Smooth muscle cell (in vitro differentiated cells): ENCODE measurements at regions not wholly inside any gene's neighbourhood (a gene's known extent, or its start where the extent isn't known, plus 50 kb on each side); places are given as distances from the start of the nearest gene placed in this dataset.

ENCODE experiments used
- DNase-seq: peaks from one replicate; lab custom pipeline; 2025; ENCODE audit not compliant: unreplicated experiment; lab: John Stamatoyannopoulos, UW
- H2AFZ ChIP-seq: fragments of 200-600 bp; sonication (generic); 2 replicates; pipeline ENCODE4 v1.6.0; 2016; ENCODE audit warnings: antibody characterized with exemption, low read depth, mild to moderate bottlenecking
- H3F3A ChIP-seq: fragments of 200-600 bp; sonication (generic); 2 replicates; pipeline ENCODE4 v1.6.0; 2017; ENCODE audit warnings: antibody characterized with exemption, low read depth
- H3K27ac ChIP-seq: fragments of 200-600 bp; sonication (generic); 2 replicates; pipeline ENCODE4 v1.5.1; 2016; ENCODE audit warnings: low read depth, mild to moderate bottlenecking
- H3K27me3 ChIP-seq: fragments of 200-600 bp; sonication (generic); 2 replicates; pipeline ENCODE4 v1.6.1; 2016; ENCODE audit warnings: low read depth, mild to moderate bottlenecking
- H3K36me3 ChIP-seq: fragments of 200-600 bp; sonication (generic); 2 replicates; pipeline ENCODE4 v1.5.1; 2016; ENCODE audit warnings: low read depth
- H3K4me1 ChIP-seq: fragments of 200-600 bp; sonication (generic); 2 replicates; pipeline ENCODE4 v1.5.1; 2016; ENCODE audit warnings: low read depth
- H3K4me2 ChIP-seq: fragments of 200-600 bp; sonication (generic); 2 replicates; pipeline ENCODE4 v1.6.0; 2016; ENCODE audit warnings: mild to moderate bottlenecking
- H3K4me3 ChIP-seq: fragments of 200-600 bp; sonication (generic); 2 replicates; pipeline ENCODE4 v1.5.1; 2016; ENCODE audit warnings: mild to moderate bottlenecking
- H3K79me2 ChIP-seq: fragments of 200-600 bp; sonication (generic); 2 replicates; pipeline ENCODE4 v1.6.0; 2016; ENCODE audit warnings: low read depth, mild to moderate bottlenecking
- H3K9ac ChIP-seq: fragments of 200-600 bp; sonication (generic); 2 replicates; pipeline ENCODE4 v1.6.0; 2016; ENCODE audit warnings: low read depth
- H3K9me3 ChIP-seq: fragments of 200-600 bp; sonication (generic); replicated peaks from 2 replicates; pipeline ENCODE4 v1.5.1; 2016; ENCODE audit warnings: low read depth
- H4K20me1 ChIP-seq: fragments of 200-600 bp; sonication (generic); 2 replicates; pipeline ENCODE4 v1.6.0; 2016; ENCODE audit warnings: low read depth
- CTCF ChIP-seq: fragments of 200-600 bp; sonication (generic); IDR thresholded peaks from 2 replicates; pipeline ENCODE4 v1.5.1; 2017; ENCODE audit warnings: borderline replicate concordance, mild to moderate bottlenecking, antibody characterized with exemption; ENCODE audit not compliant: insufficient read depth, poor library complexity, severe bottlenecking
- WGBS: methylation state at CpG from one replicate; pipeline ENCODE4 v1.1.7; 2016; ENCODE audit warnings: low lambda C conversion rate; 5-methylcytosine and 5-hydroxymethylcytosine counted together

GRCh38 chr10:112026438-112026837 lies 157.1 kb downstream of the GPAM start:
- no peak overlapping the region for H3K27ac ChIP-seq
- H3K27me3 ChIP-seq: no peaks in the 10 kb centered on the region
- H3F3A ChIP-seq: no peaks in the 10 kb centered on the region
- no peaks in the 10 kb centered on the region for H3K36me3 ChIP-seq
- H2AFZ ChIP-seq: no peak overlapping the region
- no peak overlapping the region for H3K4me2 ChIP-seq
- no peaks in the 10 kb centered on the region for H3K79me2 ChIP-seq
- no peak for DNase-seq
- no peak overlapping the region for H3K4me3 ChIP-seq
- no peak overlapping the region for H3K9ac ChIP-seq
- H4K20me1 ChIP-seq: no peaks in the 10 kb centered on the region
- no peaks in the 10 kb centered on the region for H3K9me3 ChIP-seq
- TF ChIP-seq CTCF: no peak
- WGBS: 66% methylated on average over 4 of the region's 4 CpGs
- H3K4me1 ChIP-seq: no peaks in the 10 kb centered on the region

GRCh38 chr10:112027731-112028280 lies 155.8 kb downstream of the GPAM start:
- Histone ChIP-seq H3F3A (no peaks in the 10 kb centered on the region), H3K9me3 (no peaks in the 10 kb centered on the region), H4K20me1 (no peaks in the 10 kb centered on the region), H3K9ac (no peak overlapping the region), H3K27ac (no peak overlapping the region), H2AFZ (no peak overlapping the region), H3K36me3 (no peaks in the 10 kb centered on the region), H3K4me1 (no peaks in the 10 kb centered on the region), H3K4me2 (no peak overlapping the region), H3K27me3 (no peaks in the 10 kb centered on the region), H3K79me2 (no peaks in the 10 kb centered on the region), H3K4me3 (no peak overlapping the region)
- DNase-seq: no peak
- 91% methylated on average over 4 of the region's 4 CpGs for WGBS
- no peak for TF ChIP-seq CTCF

- no peak overlapping the region for H3K9ac ChIP-seq
- no peak overlapping the region for H3K4me3 ChIP-seq
These were observed 153.1 kb downstream of the GPAM start for GRCh38 chr10:112030431-112030830.

More at GRCh38 chr10:112030431-112030830, 153.1 kb downstream of the GPAM start:
- DNase-seq: no peak
- Histone ChIP-seq H3K4me2 (no peak overlapping the region), H3K36me3 (no peaks in the 10 kb centered on the region), H4K20me1 (no peaks in the 10 kb centered on the region), H3K79me2 (no peaks in the 10 kb centered on the region), H3K27ac (no peak overlapping the region), H3K4me1 (no peaks in the 10 kb centered on the region), H3K27me3 (no peaks in the 10 kb centered on the region), H3F3A (no peaks in the 10 kb centered on the region), H2AFZ (no peak overlapping the region), H3K9me3 (no peaks in the 10 kb centered on the region)
- no peak for TF ChIP-seq CTCF
- WGBS: 68% methylated on average over 2 of the region's 2 CpGs
